ENCODE measurements at regions not wholly inside any gene's neighbourhood (a gene's known extent, or its start where the extent isn't known, plus 50 kb on each side); places are given as distances from the start of the nearest gene placed in this dataset.
"Not testable (repeated sequence)": the region's sequence is repeated elsewhere in the genome, so short reads cannot be mapped to it uniquely, and the experiment has no call there.

GRCh38 chr5:58161889-58162288, 298.0 kb downstream of the PLK2 start:
- in situ Hi-C loops (cut with MboI; ENCODE audit: low sequenced_read_pairs): not testable (repeated sequence)

- in situ Hi-C loops (cut with MboI; ENCODE audit: low sequenced_read_pairs): no loop called here
Measured at GRCh38 chr5:58156973-58157701, 302.7 kb downstream of the PLK2 start.

- in situ Hi-C loops (cut with MboI; ENCODE audit: low sequenced_read_pairs): no loop called here
Measured at GRCh38 chr5:58156361-58156760, 303.5 kb downstream of the PLK2 start.

GRCh38 chr5:58153255-58153654, 306.6 kb downstream of the PLK2 start:
- in situ Hi-C loops (cut with MboI; ENCODE audit: low sequenced_read_pairs): no loop called here

GRCh38 chr5:58151414-58151813, 308.5 kb downstream of the PLK2 start:
- in situ Hi-C loops (cut with MboI; ENCODE audit: low sequenced_read_pairs): no loop called here

GRCh38 chr5:58150926-58151325, 309.0 kb downstream of the PLK2 start:
- in situ Hi-C loops (cut with MboI; ENCODE audit: low sequenced_read_pairs): no loop called here

- in situ Hi-C loops (cut with MboI; ENCODE audit: low sequenced_read_pairs): no loop called here
Measured at GRCh38 chr5:58149746-58150145, 310.1 kb downstream of the PLK2 start.

GRCh38 chr5:58149345-58149744, 310.5 kb downstream of the PLK2 start:
- in situ Hi-C loops (cut with MboI; ENCODE audit: low sequenced_read_pairs): no loop called here

GRCh38 chr5:58148254-58148775, 311.6 kb downstream of the PLK2 start:
- in situ Hi-C loops (cut with MboI; ENCODE audit: low sequenced_read_pairs): no loop called here

- in situ Hi-C loops (cut with MboI; ENCODE audit: low sequenced_read_pairs): no loop called here
Measured at GRCh38 chr5:58145397-58145934, 314.4 kb downstream of the PLK2 start.

GRCh38 chr5:58143727-58144126, 316.2 kb downstream of the PLK2 start:
- in situ Hi-C loops (cut with MboI; ENCODE audit: low sequenced_read_pairs): no loop called here

GRCh38 chr5:58143181-58143580, 316.7 kb downstream of the PLK2 start:
- in situ Hi-C loops (cut with MboI; ENCODE audit: low sequenced_read_pairs): no loop called here

- in situ Hi-C loops (cut with MboI; ENCODE audit: low sequenced_read_pairs): no loop called here
Measured at GRCh38 chr5:58138791-58139190, 321.1 kb downstream of the PLK2 start.

GRCh38 chr5:58136406-58136805, 323.5 kb downstream of the PLK2 start:
- in situ Hi-C loops (cut with MboI; ENCODE audit: low sequenced_read_pairs): no loop called here

- in situ Hi-C loops (cut with MboI; ENCODE audit: low sequenced_read_pairs): no loop called here
Measured at GRCh38 chr5:58135571-58136335, 324.1 kb downstream of the PLK2 start.

- in situ Hi-C loops (cut with MboI; ENCODE audit: low sequenced_read_pairs): no loop called here
Measured at GRCh38 chr5:58133631-58134296, 326.1 kb downstream of the PLK2 start.

GRCh38 chr5:58133216-58133615, 326.7 kb downstream of the PLK2 start:
- in situ Hi-C loops (cut with MboI; ENCODE audit: low sequenced_read_pairs): no loop called here

GRCh38 chr5:58127255-58128220, 332.3 kb downstream of the PLK2 start:
- in situ Hi-C loops (cut with MboI; ENCODE audit: low sequenced_read_pairs): no loop called here

- in situ Hi-C loops (cut with MboI; ENCODE audit: low sequenced_read_pairs): no loop called here
Measured at GRCh38 chr5:58123501-58123900, 336.4 kb downstream of the PLK2 start.

GRCh38 chr5:58122848-58123392, 337.0 kb downstream of the PLK2 start:
- in situ Hi-C loops (cut with MboI; ENCODE audit: low sequenced_read_pairs): no loop called here

All from hTERT RPE-1 (cell line).